ENCODE measurements at regions not wholly inside any gene's neighbourhood (a gene's known extent, or its start where the extent isn't known, plus 50 kb on each side); places are given as distances from the start of the nearest gene placed in this dataset.

DNA sequence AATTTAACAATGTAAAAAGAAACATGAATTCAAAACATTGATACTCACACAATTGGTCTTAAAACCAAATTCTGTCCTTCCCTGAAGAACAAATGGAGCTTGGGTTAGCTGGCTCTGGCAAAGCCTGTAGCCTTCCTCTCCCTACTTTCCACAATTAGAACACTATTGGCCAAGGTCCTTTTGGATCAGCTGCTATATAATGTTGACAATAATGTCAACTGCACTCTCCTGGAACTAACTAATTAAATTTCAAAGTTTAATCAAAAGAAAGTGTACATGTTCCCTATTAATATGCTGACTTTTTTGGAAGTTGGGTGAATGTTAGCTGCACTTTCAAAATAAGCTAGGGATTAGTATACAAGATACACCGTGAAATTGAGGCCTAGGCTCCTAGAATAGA is 440.1 kb upstream of the NFE2L3 start:
- Histone ChIP-seq H3K27ac (replicated peaks) (no peak overlapping the region), H3K4me3 (replicated peaks; ENCODE audit: insufficient read depth, low read length) (no peak overlapping the region), H3K27me3 (ENCODE audit: insufficient read depth, poor library complexity, severe bottlenecking) (no peaks in the 10 kb centered on the region)
- no peak for DNase-seq (ENCODE audit: low read depth in 1 of 2, low spot score in 1 of 2)
- TF ChIP-seq, protein P1, sequence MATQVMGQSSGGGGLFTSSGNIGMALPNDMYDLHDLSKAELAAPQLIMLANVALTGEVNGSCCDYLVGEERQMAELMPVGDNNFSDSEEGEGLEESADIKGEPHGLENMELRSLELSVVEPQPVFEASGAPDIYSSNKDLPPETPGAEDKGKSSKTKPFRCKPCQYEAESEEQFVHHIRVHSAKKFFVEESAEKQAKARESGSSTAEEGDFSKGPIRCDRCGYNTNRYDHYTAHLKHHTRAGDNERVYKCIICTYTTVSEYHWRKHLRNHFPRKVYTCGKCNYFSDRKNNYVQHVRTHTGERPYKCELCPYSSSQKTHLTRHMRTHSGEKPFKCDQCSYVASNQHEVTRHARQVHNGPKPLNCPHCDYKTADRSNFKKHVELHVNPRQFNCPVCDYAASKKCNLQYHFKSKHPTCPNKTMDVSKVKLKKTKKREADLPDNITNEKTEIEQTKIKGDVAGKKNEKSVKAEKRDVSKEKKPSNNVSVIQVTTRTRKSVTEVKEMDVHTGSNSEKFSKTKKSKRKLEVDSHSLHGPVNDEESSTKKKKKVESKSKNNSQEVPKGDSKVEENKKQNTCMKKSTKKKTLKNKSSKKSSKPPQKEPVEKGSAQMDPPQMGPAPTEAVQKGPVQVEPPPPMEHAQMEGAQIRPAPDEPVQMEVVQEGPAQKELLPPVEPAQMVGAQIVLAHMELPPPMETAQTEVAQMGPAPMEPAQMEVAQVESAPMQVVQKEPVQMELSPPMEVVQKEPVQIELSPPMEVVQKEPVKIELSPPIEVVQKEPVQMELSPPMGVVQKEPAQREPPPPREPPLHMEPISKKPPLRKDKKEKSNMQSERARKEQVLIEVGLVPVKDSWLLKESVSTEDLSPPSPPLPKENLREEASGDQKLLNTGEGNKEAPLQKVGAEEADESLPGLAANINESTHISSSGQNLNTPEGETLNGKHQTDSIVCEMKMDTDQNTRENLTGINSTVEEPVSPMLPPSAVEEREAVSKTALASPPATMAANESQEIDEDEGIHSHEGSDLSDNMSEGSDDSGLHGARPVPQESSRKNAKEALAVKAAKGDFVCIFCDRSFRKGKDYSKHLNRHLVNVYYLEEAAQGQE (IDR thresholded peaks at IDR 0.05; ENCODE audit: insufficient replicate concordance, low read depth), result no peak
- TF ChIP-seq GABPA (IDR thresholded peaks at IDR 0.05; ENCODE audit: low read depth) (no peak), SPI1 (IDR thresholded peaks at IDR 0.05; ENCODE audit: borderline replicate concordance, low read depth) (no peak), POLR2AphosphoS5 (IDR thresholded peaks at IDR 0.05; ENCODE audit: low read depth) (no peak)
- TF ChIP-seq, protein P2, sequence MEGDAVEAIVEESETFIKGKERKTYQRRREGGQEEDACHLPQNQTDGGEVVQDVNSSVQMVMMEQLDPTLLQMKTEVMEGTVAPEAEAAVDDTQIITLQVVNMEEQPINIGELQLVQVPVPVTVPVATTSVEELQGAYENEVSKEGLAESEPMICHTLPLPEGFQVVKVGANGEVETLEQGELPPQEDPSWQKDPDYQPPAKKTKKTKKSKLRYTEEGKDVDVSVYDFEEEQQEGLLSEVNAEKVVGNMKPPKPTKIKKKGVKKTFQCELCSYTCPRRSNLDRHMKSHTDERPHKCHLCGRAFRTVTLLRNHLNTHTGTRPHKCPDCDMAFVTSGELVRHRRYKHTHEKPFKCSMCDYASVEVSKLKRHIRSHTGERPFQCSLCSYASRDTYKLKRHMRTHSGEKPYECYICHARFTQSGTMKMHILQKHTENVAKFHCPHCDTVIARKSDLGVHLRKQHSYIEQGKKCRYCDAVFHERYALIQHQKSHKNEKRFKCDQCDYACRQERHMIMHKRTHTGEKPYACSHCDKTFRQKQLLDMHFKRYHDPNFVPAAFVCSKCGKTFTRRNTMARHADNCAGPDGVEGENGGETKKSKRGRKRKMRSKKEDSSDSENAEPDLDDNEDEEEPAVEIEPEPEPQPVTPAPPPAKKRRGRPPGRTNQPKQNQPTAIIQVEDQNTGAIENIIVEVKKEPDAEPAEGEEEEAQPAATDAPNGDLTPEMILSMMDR (IDR thresholded peaks at IDR 0.05; ENCODE audit: insufficient read depth, low read length), result no peak

DNA sequence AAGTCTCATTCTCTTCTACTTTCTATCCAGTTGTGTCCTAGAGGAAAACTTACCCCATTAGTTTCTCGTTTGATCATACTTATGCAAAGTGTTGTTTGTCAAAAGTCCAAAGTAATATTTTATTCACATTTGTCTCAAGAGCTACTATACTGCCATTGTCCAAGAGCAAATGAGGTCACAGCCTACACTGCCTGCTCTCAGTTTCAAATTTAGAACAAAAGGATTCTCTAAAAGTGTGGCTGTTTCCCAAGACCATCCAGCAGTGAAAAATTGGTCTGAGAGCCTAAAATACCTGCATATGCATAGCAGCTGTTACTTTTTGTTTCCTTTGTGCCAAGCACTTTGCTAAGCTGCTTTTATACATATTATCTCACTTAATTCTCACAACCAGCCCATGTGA is 439.5 kb upstream of the NFE2L3 start:
- no peak overlapping the region for H3K4me3 ChIP-seq (replicated peaks; ENCODE audit: insufficient read depth, low read length)
- TF ChIP-seq POLR2AphosphoS5 (IDR thresholded peaks at IDR 0.05; ENCODE audit: low read depth) (no peak), GABPA (IDR thresholded peaks at IDR 0.05; ENCODE audit: low read depth) (no peak), SPI1 (IDR thresholded peaks at IDR 0.05; ENCODE audit: borderline replicate concordance, low read depth) (no peak)
- TF ChIP-seq, protein P1 (IDR thresholded peaks at IDR 0.05; ENCODE audit: insufficient replicate concordance, low read depth), result no peak
- TF ChIP-seq, protein P2 (IDR thresholded peaks at IDR 0.05; ENCODE audit: insufficient read depth, low read length), result no peak
- H3K27me3 ChIP-seq (ENCODE audit: insufficient read depth, poor library complexity, severe bottlenecking), result no peaks in the 10 kb centered on the region
- DNase-seq (ENCODE audit: low read depth in 1 of 2, low spot score in 1 of 2), result no peak
- H3K27ac ChIP-seq (replicated peaks), result no peak overlapping the region

DNA sequence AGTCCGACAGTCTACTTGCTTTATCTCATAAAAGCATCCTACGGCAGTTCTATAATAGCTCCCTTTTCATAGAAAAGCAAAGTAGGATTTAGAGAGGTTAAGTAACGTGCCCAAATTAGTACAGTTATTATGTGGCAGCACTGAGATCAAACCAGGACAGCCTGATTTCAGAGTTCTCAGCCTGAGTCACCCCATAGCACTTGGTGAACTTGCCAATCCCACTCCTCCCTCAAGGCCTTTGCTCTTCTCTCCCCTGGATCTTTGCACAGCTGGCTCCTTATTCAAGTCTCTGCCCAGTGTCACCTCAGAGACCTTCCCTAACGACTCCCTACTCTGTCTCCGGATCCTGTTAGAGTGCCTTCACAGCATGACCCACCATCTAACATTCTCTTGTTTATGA is 438.0 kb upstream of the NFE2L3 start:
- Histone ChIP-seq H3K27ac (replicated peaks) (no peak overlapping the region), H3K4me3 (replicated peaks; ENCODE audit: insufficient read depth, low read length) (no peak overlapping the region), H3K27me3 (ENCODE audit: insufficient read depth, poor library complexity, severe bottlenecking) (no peaks in the 10 kb centered on the region)
- no peak for DNase-seq (ENCODE audit: low read depth in 1 of 2, low spot score in 1 of 2)
- TF ChIP-seq, protein P2 (IDR thresholded peaks at IDR 0.05; ENCODE audit: insufficient read depth, low read length), result no peak
- TF ChIP-seq SPI1 (IDR thresholded peaks at IDR 0.05; ENCODE audit: borderline replicate concordance, low read depth) (no peak), GABPA (IDR thresholded peaks at IDR 0.05; ENCODE audit: low read depth) (no peak), POLR2AphosphoS5 (IDR thresholded peaks at IDR 0.05; ENCODE audit: low read depth) (no peak)
- TF ChIP-seq, protein P1 (IDR thresholded peaks at IDR 0.05; ENCODE audit: insufficient replicate concordance, low read depth), result no peak

All from HL-60 (cell line).